Stimulated activated CD8-positive, alpha-beta memory T cell treated with anti-CD3 and anti-CD28 coated beads, Interleukin-7, amount 100 ng/mL, for 48 hours (primary cell): ENCODE measurements at regions not wholly inside any gene's neighbourhood (a gene's known extent, or its start where the extent isn't known, plus 50 kb on each side); places are given as distances from the start of the nearest gene placed in this dataset.
"Not testable (repeated sequence)": the region's sequence is repeated elsewhere in the genome, so short reads cannot be mapped to it uniquely, and the experiment has no call there.

Experiments
- DNase-seq, 2 donors: peaks; one replicate each; pipeline ENCODE4 v3.0.0-alpha.2; 2020; ENCODE audit warnings: low read depth in 1 of 2; ENCODE audit errors: extremely low read depth in 1 of 2

DNA sequence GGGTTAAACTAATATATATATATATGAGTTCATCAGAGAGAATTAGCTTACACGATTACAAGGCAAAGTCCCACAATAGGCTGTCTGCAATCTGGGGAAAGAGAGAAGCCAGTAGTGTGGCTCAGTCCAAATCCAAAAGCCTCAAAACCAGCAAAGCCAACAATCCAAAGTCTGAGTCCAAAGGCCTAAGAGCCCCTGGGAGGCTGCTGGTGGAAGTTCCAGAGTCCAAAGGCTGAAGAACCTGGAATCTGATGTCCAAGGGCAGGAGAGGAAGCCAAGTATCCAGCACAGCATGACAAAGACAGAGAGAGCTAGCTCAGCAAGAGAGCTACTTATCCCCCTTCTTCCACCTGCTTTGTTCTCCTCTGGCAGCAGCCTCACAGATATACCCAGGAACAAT, 274.7 kb upstream of the ID4 start:
- DNase-seq = no peak

DNA sequence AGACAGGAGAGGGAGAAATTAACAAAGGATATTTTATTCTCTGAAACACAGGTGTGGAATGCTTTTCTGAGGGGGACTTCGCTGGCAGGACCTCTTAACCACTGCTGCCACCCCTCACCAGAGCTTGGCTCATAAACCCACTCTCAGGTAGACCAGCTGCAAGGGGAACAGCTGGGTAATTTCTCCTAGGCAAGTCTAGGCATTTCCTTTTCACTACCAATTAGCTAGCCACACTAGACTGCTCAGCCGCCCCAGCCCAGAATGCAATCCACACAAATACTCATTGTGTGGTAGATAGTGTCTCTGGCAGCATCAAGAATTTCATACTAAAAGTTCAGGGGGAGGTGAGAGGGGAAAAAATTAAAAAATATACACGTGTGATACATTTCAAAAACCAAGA, 267.6 kb upstream of the ID4 start:
- DNase-seq = no peak

DNA sequence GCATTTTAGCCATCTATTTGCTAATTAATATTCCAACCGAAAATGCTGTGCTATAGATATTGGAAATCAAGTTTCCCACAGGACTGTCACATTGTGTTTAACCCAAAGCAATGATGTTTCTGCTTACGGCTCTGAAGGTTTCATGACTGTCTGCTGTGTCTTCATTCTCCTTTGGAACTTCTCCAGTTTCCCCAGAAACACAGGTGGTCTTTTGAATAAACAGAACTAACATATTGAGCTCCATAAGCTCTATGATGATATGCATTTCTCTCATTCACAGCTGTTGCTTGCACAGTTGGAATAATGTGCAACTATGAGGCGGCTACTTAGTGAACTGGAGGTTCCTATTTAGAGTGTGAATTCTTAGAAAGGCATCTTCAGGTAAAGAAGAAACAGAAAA, 266.0 kb upstream of the ID4 start:
- no peak for DNase-seq

DNA sequence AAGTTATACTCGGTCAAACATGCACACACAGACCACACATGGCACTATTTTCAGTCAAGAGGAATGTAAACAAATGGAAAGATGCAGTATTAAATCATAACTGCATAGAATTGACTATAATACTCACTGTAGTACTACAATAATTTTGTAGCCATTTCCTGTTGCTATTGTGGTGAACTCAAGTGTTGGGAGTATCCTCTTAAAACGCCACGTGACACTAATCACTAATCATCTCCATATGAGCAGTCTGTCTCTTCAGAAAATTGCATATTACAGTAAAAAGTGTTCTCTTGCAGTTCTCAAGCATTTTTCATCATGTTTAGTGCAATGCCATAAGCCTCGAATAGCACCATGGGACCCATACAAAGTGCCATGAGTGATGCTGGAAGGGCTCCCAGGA, 258.7 kb upstream of the ID4 start:
- DNase-seq = no peak

DNA sequence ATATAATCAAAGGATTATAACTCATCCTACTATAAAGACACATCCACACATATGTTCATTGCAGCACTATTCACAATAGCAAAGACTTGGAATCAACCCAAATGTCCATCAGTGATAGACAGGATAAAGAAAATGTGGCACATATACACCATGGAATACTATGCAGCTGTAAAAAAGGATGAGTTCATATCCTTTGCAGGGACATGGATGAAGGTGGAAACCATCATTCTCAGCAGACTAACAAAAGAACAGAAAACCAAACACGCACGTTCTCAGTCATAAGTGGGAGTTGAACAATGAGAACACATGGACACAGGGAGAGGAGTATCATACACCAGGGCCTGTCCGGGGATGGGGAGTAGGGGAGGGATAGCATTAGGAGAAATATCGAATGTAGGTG, 253.0 kb upstream of the ID4 start:
- not testable (repeated sequence) for DNase-seq

DNA sequence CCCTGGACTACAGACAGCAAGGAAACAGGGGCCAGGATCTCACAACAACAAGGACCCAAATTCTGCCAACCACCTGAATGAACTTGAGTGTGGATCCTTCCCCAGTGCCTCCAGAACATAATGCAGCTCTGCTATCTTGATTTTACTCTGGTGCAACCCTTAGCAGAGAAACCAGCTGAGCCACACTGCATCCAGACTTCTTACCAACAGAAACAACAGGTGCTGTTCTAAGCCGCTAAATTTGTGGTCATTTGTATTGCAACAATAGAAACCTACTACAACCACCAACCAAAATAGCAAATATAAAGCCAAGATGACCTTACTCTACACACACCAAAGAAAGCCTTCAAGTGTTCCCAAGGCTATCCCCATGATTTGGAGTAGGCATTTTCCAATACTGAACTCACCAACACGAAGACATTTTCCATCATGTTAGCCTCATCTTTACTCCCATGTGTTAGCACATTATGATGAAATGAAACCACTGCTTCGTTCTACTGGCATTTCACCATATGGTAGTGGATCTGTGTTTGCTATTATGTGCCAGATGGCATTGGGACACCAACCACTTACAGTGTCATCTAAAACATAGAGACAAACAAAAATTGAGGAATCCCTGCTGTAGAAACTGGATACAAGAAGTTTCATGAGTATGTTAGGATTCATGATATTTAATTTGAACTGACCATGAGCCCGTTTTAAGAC, 249.8 kb upstream of the ID4 start:
- no peak for DNase-seq

DNA sequence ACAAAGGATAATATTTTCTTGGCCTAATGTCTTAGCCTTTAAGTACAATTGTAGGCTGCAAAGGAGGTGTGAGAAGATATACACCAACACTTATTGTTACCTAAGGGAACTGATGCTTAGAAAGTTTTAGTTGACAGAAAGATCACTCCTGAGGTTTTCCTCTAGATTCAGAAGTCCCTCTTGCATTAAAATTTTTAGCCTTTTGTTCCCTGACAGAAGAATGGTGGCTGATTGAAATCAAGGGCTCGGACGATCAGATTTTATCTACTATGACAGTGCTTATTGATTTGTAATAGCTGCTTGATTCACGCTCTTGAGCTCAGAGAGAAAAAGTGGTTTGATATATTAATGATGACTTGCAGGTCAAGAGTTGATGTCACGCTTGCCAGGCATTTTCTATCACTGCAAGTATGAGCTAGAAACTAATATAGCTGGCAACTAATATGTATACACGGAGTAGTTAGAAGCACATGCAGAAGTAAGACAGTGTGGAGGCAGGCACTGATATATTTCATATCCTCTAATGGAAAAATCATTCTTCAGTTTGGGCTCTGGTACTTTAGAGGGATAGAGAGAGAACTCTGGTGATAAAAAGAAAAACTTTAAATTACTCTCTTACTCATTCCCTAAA, 246.6 kb upstream of the ID4 start:
- no peak for DNase-seq

DNA sequence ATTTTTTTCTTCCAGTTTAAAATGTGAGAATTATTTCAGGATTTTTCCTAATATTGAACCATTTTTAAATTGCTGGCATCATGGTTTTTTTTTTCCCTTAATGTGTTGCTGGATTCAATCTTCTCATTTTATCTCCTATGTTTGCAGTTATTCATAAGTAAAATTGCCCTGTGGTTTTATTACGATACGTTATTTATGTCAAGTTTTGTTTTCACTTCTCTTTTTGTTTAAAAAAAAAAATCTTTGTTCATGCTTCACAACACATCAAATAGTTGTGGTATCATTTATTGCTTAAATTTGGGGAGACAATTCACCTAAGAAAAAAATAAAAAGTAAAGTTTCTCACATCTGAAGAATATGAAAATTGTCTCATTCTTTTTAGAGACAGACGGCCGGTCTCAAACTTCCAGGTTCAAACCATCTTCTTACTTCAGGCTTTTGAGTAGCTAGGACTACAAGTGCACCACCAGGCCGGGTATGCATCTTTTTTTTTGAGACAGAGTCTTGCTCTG, 239.3 kb upstream of the ID4 start:
- no peak for DNase-seq

DNA sequence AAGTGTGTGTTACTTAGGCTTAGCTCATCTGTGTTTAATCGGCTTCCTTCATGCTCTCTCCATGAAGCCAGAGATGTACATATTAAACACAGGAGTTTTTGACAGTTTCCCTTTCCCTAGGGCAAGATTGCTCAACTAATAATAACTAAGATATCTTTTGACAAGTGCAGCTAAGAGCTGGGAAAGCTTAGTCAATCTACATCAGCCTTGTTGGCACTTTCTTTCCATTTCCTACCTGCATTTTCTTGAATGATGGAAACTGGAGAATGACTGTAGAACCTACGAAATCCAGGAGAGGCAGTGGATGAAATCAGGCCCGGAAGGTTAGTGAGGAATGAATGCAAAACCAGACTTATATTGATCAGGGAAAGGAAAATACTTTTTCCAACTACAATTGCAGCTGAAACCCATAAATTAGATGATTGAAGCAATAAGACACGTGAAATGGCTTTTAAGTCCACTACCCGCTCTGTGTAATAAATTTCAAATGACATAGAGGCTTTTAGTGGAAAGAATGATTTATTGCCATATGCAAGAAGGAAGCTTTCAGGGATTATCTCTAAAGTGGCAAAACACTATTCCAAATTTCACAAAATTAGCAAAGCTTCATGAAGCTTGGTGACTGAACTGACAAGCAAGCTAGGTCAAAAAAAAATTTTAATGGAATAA, 237.2 kb upstream of the ID4 start:
- no peak for DNase-seq

DNA sequence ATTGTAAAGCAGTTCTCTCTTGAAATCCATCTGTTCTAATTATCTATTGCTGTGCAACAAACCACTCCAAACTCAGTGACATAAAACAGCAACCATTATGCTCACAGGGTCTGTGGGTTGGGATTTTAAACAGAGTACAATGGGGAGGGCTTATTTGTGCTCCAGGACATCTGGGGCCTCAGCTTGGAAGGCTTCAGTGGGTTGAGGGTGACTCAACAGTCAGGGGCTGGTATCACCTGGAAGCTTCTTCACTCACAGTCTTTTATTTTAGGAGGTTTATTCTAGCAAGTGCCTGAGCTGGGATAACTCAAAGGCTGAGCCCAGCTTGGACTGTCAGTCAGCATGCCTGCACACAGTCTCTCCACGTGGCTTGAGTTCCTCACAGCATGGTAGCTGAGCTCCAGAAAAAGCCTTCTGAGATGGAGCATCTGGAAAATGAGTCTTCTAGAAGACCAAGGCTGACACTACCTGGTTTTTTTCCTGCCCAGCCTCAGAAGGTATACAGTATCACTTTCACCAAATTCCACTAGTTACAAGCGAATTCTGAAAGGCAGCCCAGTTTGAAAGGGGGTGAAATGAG, 234.6 kb upstream of the ID4 start:
- DNase-seq = no peak

DNA sequence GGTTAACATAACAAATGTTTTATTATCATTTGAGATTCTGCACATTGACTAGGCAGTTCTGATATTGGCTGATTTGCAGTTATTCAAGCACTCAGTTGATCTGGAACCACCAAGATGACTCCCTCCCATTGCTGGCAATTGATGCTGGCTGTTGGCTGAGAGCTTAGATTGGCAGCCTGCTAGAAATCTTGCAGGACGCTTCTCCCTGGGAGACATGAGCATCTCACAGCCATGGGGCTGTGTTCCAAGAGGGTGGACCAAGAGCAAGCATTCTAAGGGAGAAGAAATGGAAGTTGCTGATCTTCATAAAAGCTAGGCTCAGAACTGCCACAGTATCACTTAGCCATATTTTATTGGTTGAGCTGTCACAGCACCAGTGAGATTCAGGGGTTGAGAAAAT, 233.4 kb upstream of the ID4 start:
- no peak for DNase-seq

DNA sequence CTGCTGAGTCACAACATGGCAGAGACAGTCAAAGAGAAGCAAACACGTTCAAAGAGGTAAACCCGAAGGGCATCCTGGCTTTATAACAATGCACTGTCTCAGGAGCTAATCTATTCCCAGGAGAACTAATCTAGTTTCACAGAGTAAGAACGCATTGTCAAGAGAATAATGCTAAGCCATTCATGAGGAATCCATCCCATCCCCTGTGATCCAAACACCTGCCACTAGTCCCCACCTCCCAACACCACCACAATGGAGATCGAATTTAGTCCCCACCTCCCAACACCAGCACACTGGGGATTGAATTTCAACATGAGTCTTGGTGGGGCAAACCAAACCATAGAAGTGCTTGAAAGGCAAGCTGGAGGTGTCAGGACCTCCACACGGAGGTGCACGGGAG, 231.5 kb upstream of the ID4 start:
- no peak for DNase-seq

DNA sequence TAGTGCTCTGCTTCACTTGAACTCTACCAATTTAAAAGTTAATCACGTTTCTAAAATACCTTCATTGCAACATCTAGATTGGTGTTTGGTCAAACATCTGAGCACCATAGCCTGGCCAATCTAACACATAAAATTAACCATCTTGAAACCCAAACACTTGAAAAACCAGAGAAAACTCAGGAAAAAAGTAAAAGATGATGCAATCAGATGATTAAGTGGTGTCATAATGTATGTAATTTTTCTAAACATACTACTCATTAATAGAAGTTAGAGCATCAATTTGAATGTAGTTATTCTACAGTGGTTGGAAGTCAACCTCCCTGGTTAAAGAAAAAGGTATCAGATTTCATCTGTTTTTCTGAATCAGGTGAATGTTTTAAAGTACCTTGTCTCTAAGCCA, 228.6 kb upstream of the ID4 start:
- no peak for DNase-seq

DNA sequence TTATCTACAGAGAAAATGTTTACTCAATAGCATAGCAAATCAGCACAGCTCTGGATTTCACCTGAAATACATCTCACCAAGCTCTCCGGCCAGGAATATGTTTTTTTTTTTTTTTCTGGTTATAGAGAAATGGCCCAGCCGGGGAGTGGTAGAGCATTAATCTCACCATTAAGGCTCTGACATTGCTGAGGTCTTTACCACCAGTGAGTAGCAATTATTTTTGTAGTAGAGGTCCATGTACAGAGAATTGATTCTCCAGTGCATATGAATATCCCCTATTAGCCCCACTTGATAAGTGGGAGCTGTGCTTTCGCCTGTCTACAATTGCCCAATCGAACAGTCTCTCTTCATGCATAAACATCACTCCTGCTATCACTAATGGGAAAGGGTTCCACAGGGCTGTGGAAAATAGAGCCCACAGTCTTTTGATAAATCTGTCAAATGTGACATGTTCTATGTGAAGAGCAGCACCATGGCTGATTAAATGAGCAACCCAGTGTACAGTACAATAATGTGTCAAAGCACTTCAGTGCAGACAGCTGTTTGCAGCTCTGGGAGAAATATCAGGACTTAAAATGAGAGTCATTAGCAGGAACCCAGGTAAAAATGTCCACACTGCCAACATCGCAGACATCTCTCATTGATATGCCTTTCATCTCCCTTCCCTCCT, 227.1 kb upstream of the ID4 start:
- no peak for DNase-seq

DNA sequence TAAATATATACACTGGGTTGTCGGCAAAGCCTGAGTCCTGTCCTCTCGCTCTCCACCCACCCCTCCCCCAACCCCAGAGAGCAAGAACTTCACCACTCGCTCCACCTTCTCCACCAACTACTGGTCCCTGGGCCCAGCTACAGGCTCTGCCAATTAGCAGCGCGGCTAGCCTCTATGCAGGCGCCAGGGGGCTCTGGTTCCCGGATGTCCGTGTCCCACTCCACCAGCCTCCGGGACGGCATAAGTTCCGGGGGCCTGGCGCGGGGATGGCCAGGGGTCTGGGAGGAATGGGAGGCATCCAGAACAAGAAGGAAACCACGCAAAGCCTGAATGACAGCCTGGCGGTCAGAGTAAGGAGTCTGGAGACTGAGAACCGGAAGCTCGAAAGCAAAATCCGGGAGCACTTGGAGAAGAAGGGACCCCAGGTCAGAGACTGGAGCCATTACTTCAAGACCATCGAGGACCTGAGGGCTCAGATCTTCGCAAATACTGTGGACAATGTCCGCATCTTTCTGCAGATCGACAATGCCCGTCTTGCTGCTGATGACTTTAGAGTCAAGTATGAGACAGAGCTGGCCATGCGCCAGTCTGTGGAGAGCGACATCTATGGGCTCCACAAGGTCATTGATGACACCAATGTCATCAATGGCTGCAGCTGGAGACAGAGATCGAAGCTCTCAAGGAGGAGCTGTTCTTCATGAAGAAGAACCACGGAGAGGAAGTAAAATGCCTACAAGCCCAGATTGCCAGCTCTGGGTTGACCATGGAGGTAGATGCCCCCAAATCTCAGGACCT, 224.3 kb upstream of the ID4 start:
- DNase-seq = not testable (repeated sequence)

DNA sequence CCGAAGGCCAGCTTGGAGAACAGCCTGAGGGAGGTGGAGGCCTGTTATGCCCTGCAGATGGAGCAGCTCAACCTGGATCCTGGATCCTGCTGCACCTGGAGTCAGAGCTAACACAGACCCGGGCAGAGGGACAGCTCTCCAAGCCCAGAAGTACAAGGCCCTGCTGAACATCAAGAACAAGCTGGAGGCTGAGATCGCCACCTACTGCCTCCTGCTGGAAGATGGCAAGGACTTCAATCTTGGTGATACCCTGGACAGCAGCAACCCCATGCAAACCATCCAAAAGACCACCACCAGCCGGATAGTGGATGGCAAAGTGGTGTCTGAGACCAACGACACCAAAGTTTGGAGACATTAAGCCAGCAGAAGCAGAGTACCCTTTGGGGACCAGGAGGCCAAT, 223.5 kb upstream of the ID4 start:
- no peak for DNase-seq

DNA sequence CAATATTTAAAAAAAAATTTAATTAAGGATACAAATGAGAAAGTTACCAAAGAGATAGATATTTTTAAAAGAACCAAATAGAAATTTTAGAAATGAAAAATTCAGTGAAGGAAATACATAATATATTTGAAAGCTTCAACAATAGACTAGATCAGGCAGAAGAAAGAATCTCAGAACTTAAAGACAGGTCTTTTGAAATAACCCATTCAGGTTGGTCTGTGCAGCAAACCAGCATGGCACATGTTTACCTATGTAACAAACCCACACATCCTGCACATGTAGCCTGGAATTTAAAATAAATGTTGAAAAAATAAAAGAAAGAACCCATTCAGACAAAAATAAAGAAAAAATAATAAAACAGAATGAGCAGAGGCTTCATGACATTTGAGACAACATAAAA, 221.1 kb upstream of the ID4 start:
- no peak for DNase-seq

DNA sequence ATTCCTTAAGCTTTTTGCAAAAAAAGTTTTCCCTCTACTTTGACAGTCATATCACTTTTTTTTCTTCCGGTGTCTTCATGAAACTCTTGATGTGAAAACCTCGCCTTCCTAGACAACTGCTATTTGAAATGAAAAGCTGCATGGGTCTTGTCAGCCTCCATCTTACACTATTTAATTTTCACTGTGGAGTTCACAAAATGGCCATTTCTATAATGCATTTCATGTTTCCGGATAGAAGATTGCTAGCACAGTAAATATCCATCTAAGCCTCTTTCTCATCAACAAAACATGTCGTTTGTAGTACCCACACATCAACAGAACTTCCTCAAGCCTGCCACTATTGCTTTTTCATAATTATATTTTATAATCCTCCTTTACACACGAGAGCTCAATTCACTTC, 204.9 kb upstream of the ID4 start:
- DNase-seq = no peak

DNA sequence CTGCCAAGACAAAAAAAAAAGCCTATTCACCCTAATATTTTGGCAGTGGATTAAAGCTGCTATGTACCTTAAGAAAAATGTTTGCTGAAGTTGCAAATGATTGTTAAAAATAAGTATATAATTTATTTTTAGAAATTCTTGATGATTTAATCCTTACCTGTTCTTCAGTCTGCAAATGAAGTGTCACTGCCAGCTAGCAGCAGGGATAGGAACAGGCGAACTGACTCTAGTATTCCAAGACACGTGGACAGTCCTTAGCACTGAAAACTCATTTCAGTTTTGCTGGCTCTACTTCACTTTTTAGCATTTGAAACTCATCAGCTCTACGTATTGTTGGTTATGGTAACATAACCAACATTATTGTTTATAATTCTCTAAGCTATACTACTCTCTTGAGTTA, 204.4 kb upstream of the ID4 start:
- no peak for DNase-seq

DNA sequence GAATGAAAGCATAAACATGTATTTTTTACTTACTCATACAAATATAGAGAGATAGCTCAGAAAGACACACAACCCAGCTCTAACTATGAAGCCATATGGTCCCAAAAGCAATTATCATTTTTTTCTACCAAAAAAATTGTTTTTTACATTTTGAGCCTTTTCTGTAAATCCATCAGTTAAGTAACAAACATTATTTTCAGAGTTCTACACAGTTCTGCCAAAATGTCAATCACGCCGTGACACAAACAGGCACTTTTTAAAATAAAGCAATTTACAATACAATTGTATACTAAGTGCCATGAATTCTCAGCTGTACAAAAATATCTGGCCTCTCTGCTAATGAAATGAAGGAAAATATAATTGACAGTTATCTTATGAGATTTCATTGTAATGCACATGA, 201.4 kb upstream of the ID4 start:
- no peak for DNase-seq

DNA sequence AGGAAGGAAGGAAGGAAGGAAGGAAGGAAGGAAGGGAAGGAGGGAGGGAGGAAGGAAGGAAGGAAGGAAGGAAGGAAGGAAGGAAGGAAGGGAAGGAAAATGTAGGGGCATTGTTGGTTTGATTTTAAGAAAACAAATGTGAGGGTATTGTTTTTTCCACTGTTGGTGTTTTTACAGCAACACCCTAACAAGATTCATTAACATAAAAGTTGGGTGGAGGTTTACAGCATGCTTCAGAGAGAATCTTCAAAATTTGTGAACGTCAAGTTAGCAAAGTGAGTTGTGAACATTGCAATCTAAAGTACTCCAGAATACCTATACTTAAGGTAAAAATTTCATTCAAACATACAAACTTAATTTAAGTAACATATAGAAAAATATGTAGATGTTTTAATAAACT, 200.2 kb upstream of the ID4 start:
- DNase-seq = no peak
